ENCODE measurements at regions not wholly inside any gene's neighbourhood (a gene's known extent, or its start where the extent isn't known, plus 50 kb on each side); places are given as distances from the start of the nearest gene placed in this dataset.

DNA sequence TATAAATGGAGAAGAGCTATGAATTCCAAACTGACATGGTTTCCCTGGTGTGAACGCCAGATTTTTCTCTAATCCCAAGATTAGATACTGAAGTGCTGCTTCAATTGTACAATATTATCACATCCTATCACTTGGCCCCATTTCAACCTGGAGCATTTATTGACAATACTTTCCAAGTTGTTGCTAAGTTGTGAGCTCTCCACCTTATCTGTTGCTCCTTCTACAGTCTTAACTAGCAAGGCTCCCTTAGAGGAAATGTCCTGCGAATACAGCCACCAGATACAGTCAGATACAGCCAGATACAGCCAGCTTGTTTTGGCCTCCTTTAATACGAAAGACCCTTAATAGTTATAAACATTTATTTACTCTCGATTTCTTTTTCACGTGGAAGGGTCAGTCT lies 466.3 kb upstream of the FAM241A start:
- TF ChIP-seq POLR2A (IDR thresholded peaks at IDR 0.05) (no peak), CTCF (IDR thresholded peaks at IDR 0.05) (no peak), EP300 (IDR thresholded peaks at IDR 0.05) (no peak)
